K562 (cell line): ENCODE measurements at regions not wholly inside any gene's neighbourhood (a gene's known extent, or its start where the extent isn't known, plus 50 kb on each side); places are given as distances from the start of the nearest gene placed in this dataset.

Source experiments
- DDX20 ChIP-seq: fragments of 450-650 bp; IDR thresholded peaks from 2 replicates; pipeline ENCODE4 v1.6.1; 2016; ENCODE audit warnings: missing genetic modification characterization, low read depth, mild to moderate bottlenecking, missing compliant biosample characterization, moderate library complexity
- ELF1 ChIP-seq: fragments of 200-800 bp; sonication (Bioruptor generic); IDR thresholded peaks from 2 replicates; pipeline ENCODE4 v1.6.1; 2016; ENCODE audit warnings: missing genetic modification characterization, missing compliant biosample characterization
- ELF4 ChIP-seq: fragments of 450-650 bp; formaldehyde crosslinking; IDR thresholded peaks from 2 replicates; pipeline ENCODE4 v1.4.0; 2022; ENCODE audit warnings: missing genetic modification characterization
- ERF ChIP-seq: fragments of 450-650 bp; formaldehyde crosslinking; IDR thresholded peaks from 2 replicates; pipeline ENCODE4 v1.4.0; 2020; ENCODE audit warnings: mild to moderate bottlenecking, mixed read lengths
- ETV6 ChIP-seq, 3 experiments: fragments of 150-350 bp in 1 of 3; sonication (generic) in 1 of 3; formaldehyde crosslinking in 1 of 3; IDR thresholded peaks; 2 replicates each; pipeline versions ENCODE4 v1.6.1 to v1.8.0; 2014 to 2022; ENCODE audit warnings: borderline replicate concordance in 2 of 3, low read depth in 2 of 3, antibody characterized with exemption in 1 of 3, low read length in 1 of 3, mild to moderate bottlenecking in 1 of 3, missing genetic modification reagents in 1 of 3
- FOXA1 ChIP-seq: fragments of 450-650 bp; IDR thresholded peaks from 2 replicates; pipeline ENCODE4 v1.6.1; 2016; ENCODE audit warnings: mild to moderate bottlenecking, borderline replicate concordance
- FOXA3 ChIP-seq, 2 experiments: fragments of 450-650 bp in 1 of 2; sonication (generic) in 1 of 2; formaldehyde crosslinking; IDR thresholded peaks in 1 of 2; conservative IDR thresholded peaks in 1 of 2; 2 replicates each; pipeline versions ENCODE4 v1.4.0 to v1.8.0; 2020 to 2022; ENCODE audit warnings: mild to moderate bottlenecking in 2 of 2, missing genetic modification reagents in 1 of 2
- GABPB2 ChIP-seq: fragments of 250-450 bp; sonication (Bioruptor Pico); conservative IDR thresholded peaks from 2 replicates; pipeline ENCODE4 v1.5.1; 2021; ENCODE audit warnings: mild to moderate bottlenecking
- GATAD2A ChIP-seq: fragments of 450-650 bp; IDR thresholded peaks from 2 replicates; pipeline ENCODE4 v1.6.1; 2017
- HMG20B ChIP-seq: fragments of 250-450 bp; sonication (Bioruptor Pico); IDR thresholded peaks from 2 replicates; pipeline ENCODE4 v1.5.0; 2021; ENCODE audit warnings: mild to moderate bottlenecking
- ZKSCAN1 ChIP-seq: fragments of 150-350 bp; IDR thresholded peaks from 2 replicates; pipeline ENCODE4 v1.6.1; 2016; ENCODE audit warnings: low read depth, low read length
- ZNF589 ChIP-seq: fragments of 200-800 bp; sonication (Bioruptor generic); IDR thresholded peaks from 2 replicates; pipeline ENCODE4 v1.6.1; 2016; ENCODE audit warnings: low read depth, missing genetic modification characterization, missing compliant biosample characterization
- ZSCAN29 ChIP-seq: fragments of 450-650 bp; IDR thresholded peaks from 2 replicates; pipeline ENCODE4 v1.6.1; 2017
- TF ChIP-seq, protein P1 (sequence below): fragments of 450-650 bp; IDR thresholded peaks from one replicate; pipeline ENCODE4 v1.6.1; 2018; ENCODE audit warnings: mild to moderate bottlenecking, moderate library complexity; ENCODE audit not compliant: partially characterized antibody
- TF ChIP-seq, protein P2 (sequence below): sonication (generic); formaldehyde crosslinking; IDR thresholded peaks from 2 replicates; pipeline ENCODE4 v1.8.0; 2022; ENCODE audit warnings: mild to moderate bottlenecking, missing genetic modification reagents
- TF ChIP-seq, protein P3 (sequence below): fragments of 250-450 bp; sonication (Bioruptor Pico); IDR thresholded peaks from 2 replicates; pipeline ENCODE4 v1.5.0; 2020; ENCODE audit warnings: mild to moderate bottlenecking
- TF ChIP-seq, protein P4 (sequence below): fragments of 450-650 bp; conservative IDR thresholded peaks from 2 replicates; pipeline ENCODE4 v1.6.1; 2016; ENCODE audit warnings: missing genetic modification characterization, low read depth, mild to moderate bottlenecking, control low read depth, missing compliant biosample characterization
- TF ChIP-seq, protein P5 (sequence below), 2 experiments: IDR thresholded peaks; 2 replicates each; pipeline ENCODE4 v1.6.1; 2011; ENCODE audit warnings: borderline replicate concordance in 1 of 2, control low read depth in 1 of 2, low read depth in 1 of 2, low read length in 1 of 2, mild to moderate bottlenecking in 1 of 2, mixed read lengths in 1 of 2, moderate library complexity in 1 of 2; ENCODE audit not compliant: insufficient read depth in 1 of 2, insufficient read length in 1 of 2, poor library complexity in 1 of 2, severe bottlenecking in 1 of 2; ENCODE audit errors: extremely low read depth in 1 of 2
- TF ChIP-seq, protein P6 (sequence below): sonication (generic); IDR thresholded peaks from 2 replicates; pipeline ENCODE4 v1.6.1; 2016

DNA sequence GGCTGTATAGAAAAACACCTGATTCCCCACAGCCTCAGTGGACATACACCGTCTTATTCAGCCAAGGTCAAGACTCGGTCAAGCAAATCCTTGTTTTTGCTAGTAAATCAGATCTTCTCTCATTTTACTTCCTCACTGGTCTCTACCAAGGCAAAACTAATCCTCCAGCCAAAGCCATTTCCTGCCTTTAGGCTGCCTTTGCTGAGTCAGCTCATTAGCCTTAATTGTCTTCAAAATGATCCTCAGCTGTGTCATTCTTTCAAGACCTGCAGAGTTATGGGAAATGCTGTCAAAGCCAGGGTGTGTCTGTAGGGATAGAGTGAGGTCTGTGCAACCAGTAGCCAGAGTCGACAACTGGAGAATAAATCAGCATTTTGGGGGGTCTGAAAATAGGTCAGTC, 107.2 kb upstream of the FAM180A start (continued):
- no peak for TF ChIP-seq FOXA3 (CRISPR knock-in tag; conservative IDR thresholded peaks at IDR 0.05 in 1 of 2, IDR thresholded peaks at IDR 0.05 in 1 of 2)
- TF ChIP-seq, protein P1, sequence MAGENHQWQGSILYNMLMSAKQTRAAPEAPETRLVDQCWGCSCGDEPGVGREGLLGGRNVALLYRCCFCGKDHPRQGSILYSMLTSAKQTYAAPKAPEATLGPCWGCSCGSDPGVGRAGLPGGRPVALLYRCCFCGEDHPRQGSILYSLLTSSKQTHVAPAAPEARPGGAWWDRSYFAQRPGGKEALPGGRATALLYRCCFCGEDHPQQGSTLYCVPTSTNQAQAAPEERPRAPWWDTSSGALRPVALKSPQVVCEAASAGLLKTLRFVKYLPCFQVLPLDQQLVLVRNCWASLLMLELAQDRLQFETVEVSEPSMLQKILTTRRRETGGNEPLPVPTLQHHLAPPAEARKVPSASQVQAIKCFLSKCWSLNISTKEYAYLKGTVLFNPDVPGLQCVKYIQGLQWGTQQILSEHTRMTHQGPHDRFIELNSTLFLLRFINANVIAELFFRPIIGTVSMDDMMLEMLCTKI = no peak
- TF ChIP-seq ELF4 (CRISPR knock-in tag) = 0 out of 2 replicates have a peak, but pooled peaks have one; percentile 8
- TF ChIP-seq, protein P2, sequence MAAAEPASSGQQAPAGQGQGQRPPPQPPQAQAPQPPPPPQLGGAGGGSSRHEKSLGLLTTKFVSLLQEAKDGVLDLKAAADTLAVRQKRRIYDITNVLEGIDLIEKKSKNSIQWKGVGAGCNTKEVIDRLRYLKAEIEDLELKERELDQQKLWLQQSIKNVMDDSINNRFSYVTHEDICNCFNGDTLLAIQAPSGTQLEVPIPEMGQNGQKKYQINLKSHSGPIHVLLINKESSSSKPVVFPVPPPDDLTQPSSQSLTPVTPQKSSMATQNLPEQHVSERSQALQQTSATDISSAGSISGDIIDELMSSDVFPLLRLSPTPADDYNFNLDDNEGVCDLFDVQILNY = no peak
- TF ChIP-seq GATAD2A = no peak
- TF ChIP-seq, protein P3, sequence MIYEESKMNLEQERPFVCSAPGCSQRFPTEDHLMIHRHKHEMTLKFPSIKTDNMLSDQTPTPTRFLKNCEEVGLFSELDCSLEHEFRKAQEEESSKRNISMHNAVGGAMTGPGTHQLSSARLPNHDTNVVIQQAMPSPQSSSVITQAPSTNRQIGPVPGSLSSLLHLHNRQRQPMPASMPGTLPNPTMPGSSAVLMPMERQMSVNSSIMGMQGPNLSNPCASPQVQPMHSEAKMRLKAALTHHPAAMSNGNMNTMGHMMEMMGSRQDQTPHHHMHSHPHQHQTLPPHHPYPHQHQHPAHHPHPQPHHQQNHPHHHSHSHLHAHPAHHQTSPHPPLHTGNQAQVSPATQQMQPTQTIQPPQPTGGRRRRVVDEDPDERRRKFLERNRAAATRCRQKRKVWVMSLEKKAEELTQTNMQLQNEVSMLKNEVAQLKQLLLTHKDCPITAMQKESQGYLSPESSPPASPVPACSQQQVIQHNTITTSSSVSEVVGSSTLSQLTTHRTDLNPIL (CRISPR knock-in tag) = no peak
- TF ChIP-seq, protein P4, sequence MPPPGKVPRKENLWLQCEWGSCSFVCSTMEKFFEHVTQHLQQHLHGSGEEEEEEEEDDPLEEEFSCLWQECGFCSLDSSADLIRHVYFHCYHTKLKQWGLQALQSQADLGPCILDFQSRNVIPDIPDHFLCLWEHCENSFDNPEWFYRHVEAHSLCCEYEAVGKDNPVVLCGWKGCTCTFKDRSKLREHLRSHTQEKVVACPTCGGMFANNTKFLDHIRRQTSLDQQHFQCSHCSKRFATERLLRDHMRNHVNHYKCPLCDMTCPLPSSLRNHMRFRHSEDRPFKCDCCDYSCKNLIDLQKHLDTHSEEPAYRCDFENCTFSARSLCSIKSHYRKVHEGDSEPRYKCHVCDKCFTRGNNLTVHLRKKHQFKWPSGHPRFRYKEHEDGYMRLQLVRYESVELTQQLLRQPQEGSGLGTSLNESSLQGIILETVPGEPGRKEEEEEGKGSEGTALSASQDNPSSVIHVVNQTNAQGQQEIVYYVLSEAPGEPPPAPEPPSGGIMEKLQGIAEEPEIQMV (tag) = no peak
- no peak for TF ChIP-seq DDX20 (tag)
- TF ChIP-seq FOXA1 = no peak
- TF ChIP-seq ZKSCAN1 = no peak
- no peak for TF ChIP-seq GABPB2
- TF ChIP-seq, protein P5, sequence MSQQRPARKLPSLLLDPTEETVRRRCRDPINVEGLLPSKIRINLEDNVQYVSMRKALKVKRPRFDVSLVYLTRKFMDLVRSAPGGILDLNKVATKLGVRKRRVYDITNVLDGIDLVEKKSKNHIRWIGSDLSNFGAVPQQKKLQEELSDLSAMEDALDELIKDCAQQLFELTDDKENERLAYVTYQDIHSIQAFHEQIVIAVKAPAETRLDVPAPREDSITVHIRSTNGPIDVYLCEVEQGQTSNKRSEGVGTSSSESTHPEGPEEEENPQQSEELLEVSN (IDR thresholded peaks at IDR 0.05; ENCODE audit: borderline replicate concordance in 1 of 2, extremely low read depth in 1 of 2, insufficient read depth in 1 of 2, insufficient read length in 1 of 2, low read depth in 1 of 2, low read length in 1 of 2, poor library complexity in 1 of 2, severe bottlenecking in 1 of 2) = no peak
- no peak for TF ChIP-seq ZSCAN29
- TF ChIP-seq HMG20B (CRISPR knock-in tag) = no peak
- 0 out of 2 replicates have a peak, but pooled peaks have one; percentile 31 for TF ChIP-seq ZNF589 (CRISPR knock-in tag)
- TF ChIP-seq ETV6 (IDR thresholded peaks at IDR 0.05; ENCODE audit: borderline replicate concordance in 1 of 2, low read depth in 2 of 2, low read length in 1 of 2) = 0 out of 4 replicates have a peak, but pooled peaks of 1 of the 2 experiments have one; percentile 29
- no peak for TF ChIP-seq ETV6 (CRISPR knock-in tag; IDR thresholded peaks at IDR 0.05; ENCODE audit: borderline replicate concordance)
- TF ChIP-seq, protein P6, sequence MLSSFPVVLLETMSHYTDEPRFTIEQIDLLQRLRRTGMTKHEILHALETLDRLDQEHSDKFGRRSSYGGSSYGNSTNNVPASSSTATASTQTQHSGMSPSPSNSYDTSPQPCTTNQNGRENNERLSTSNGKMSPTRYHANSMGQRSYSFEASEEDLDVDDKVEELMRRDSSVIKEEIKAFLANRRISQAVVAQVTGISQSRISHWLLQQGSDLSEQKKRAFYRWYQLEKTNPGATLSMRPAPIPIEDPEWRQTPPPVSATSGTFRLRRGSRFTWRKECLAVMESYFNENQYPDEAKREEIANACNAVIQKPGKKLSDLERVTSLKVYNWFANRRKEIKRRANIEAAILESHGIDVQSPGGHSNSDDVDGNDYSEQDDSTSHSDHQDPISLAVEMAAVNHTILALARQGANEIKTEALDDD = peak; percentile 83
- peak; percentile 45; the same call in 1 of the 2 replicates for TF ChIP-seq ELF1 (tag)
- no peak for TF ChIP-seq ERF (CRISPR knock-in tag)
